Renal cortical epithelial cell (primary cell): ENCODE measurements at regions not wholly inside any gene's neighbourhood (a gene's known extent, or its start where the extent isn't known, plus 50 kb on each side); places are given as distances from the start of the nearest gene placed in this dataset.

Experiments used
- DNase-seq: peaks from one replicate; pipeline ENCODE4 v3.0.0-alpha.2; 2011; ENCODE audit warnings: low read depth

- no peak for DNase-seq
These were observed 196.6 kb downstream of the RAB11FIP4 start for GRCh38 chr17:31588034-31588433.
